DMS114 treated with DMSO at 0.1 percent for 48 hours (cell line): ENCODE measurements at regions not wholly inside any gene's neighbourhood (a gene's known extent, or its start where the extent isn't known, plus 50 kb on each side); places are given as distances from the start of the nearest gene placed in this dataset.
"Not testable (repeated sequence)": the region's sequence is repeated elsewhere in the genome, so short reads cannot be mapped to it uniquely, and the experiment has no call there.

Source experiments
- DNase-seq: peaks from one replicate; lab custom pipeline; 2025; ENCODE audit not compliant: unreplicated experiment; lab: John Stamatoyannopoulos, UW

- DNase-seq: no peak
Observed at GRCh38 chr13:59064042-59064441, 1099.7 kb downstream of the DIAPH3 start.

GRCh38 chr13:59076386-59076785, 1087.3 kb downstream of the DIAPH3 start:
- DNase-seq: not testable (repeated sequence)

GRCh38 chr13:59086147-59086546, 1077.6 kb downstream of the DIAPH3 start:
- DNase-seq: no peak

- DNase-seq: no peak
Observed at GRCh38 chr13:59088716-59089115, 1075.0 kb downstream of the DIAPH3 start.

GRCh38 chr13:59094181-59094580, 1069.5 kb downstream of the DIAPH3 start:
- no peak for DNase-seq

- DNase-seq: no peak
Observed at GRCh38 chr13:59099182-59099974, 1064.3 kb downstream of the DIAPH3 start.

- no peak for DNase-seq
Observed at GRCh38 chr13:59103004-59103768, 1060.5 kb downstream of the DIAPH3 start.

- DNase-seq: no peak
Observed at GRCh38 chr13:59111751-59112171, 1052.0 kb downstream of the DIAPH3 start.

- no peak for DNase-seq
Observed at GRCh38 chr13:59112221-59112718, 1051.5 kb downstream of the DIAPH3 start.

- DNase-seq: no peak
Observed at GRCh38 chr13:59119475-59119874, 1044.3 kb downstream of the DIAPH3 start.

GRCh38 chr13:59120297-59120843, 1043.4 kb downstream of the DIAPH3 start:
- no peak for DNase-seq

- no peak for DNase-seq
Observed at GRCh38 chr13:59121507-59121906, 1042.2 kb downstream of the DIAPH3 start.

- no peak for DNase-seq
Observed at GRCh38 chr13:59126474-59126873, 1037.3 kb downstream of the DIAPH3 start.

- no peak for DNase-seq
Observed at GRCh38 chr13:59133903-59134302, 1029.8 kb downstream of the DIAPH3 start.

- no peak for DNase-seq
Observed at GRCh38 chr13:59144700-59145099, 1019.0 kb downstream of the DIAPH3 start.

- no peak for DNase-seq
Observed at GRCh38 chr13:59145381-59145780, 1018.3 kb downstream of the DIAPH3 start.

GRCh38 chr13:59157181-59157580, 1006.5 kb downstream of the DIAPH3 start:
- DNase-seq: no peak

- DNase-seq: no peak
Observed at GRCh38 chr13:59166174-59166573, 997.6 kb downstream of the DIAPH3 start.

- no peak for DNase-seq
Observed at GRCh38 chr13:59172076-59172475, 991.7 kb downstream of the DIAPH3 start.

GRCh38 chr13:59176775-59177174, 987.0 kb downstream of the DIAPH3 start:
- no peak for DNase-seq

- no peak for DNase-seq
Observed at GRCh38 chr13:59178344-59178743, 985.4 kb downstream of the DIAPH3 start.

- no peak for DNase-seq
Observed at GRCh38 chr13:59182241-59182640, 981.5 kb downstream of the DIAPH3 start.
